HUES48 (cell line): ENCODE measurements at regions not wholly inside any gene's neighbourhood (a gene's known extent, or its start where the extent isn't known, plus 50 kb on each side); places are given as distances from the start of the nearest gene placed in this dataset.

Source experiments
- H3K27ac ChIP-seq: one replicate; pipeline ENCODE4 v1.7.0; 2013; ENCODE audit warnings: low read depth, low read length, inconsistent platforms
- H3K27me3 ChIP-seq: 2 replicates; pipeline ENCODE4 v1.6.1; 2013; ENCODE audit warnings: mild to moderate bottlenecking, low read length; ENCODE audit not compliant: control insufficient read depth, insufficient read depth
- H3K36me3 ChIP-seq: 2 replicates; pipeline ENCODE4 v1.6.1; 2013; ENCODE audit warnings: low read length; ENCODE audit not compliant: control insufficient read depth, insufficient read depth
- H3K4me1 ChIP-seq: 2 replicates; pipeline ENCODE4 v1.6.1; 2013; ENCODE audit warnings: mild to moderate bottlenecking, low read length; ENCODE audit not compliant: control insufficient read depth, insufficient read depth
- H3K4me3 ChIP-seq: 2 replicates; pipeline ENCODE4 v1.5.1; 2013; ENCODE audit warnings: mild to moderate bottlenecking, low read depth, low read length
- H3K9ac ChIP-seq: 2 replicates; pipeline ENCODE4 v1.6.1; 2013; ENCODE audit warnings: mild to moderate bottlenecking, low read depth, low read length, moderate library complexity
- H3K9me3 ChIP-seq: 2 replicates; pipeline ENCODE4 v1.6.1; 2013; ENCODE audit warnings: low read length; ENCODE audit not compliant: control insufficient read depth, insufficient read depth

- H3K27ac ChIP-seq: no peak overlapping the region
Measured at GRCh38 chr6:51495610-51496396, 591.6 kb downstream of the PKHD1 start.

GRCh38 chr6:51502996-51503395 is 584.4 kb downstream of the PKHD1 start:
- Histone ChIP-seq H3K4me1 (no peaks in the 10 kb centered on the region), H3K9me3 (no peaks in the 10 kb centered on the region), H3K27ac (no peak overlapping the region), H3K36me3 (no peaks in the 10 kb centered on the region), H3K4me3 (no peak overlapping the region), H3K27me3 (no peaks in the 10 kb centered on the region), H3K9ac (no peak overlapping the region)

More at GRCh38 chr6:51495610-51496396, 591.6 kb downstream of the PKHD1 start:
- Histone ChIP-seq H3K36me3 (no peaks in the 10 kb centered on the region), H3K9me3 (no peaks in the 10 kb centered on the region), H3K4me3 (no peak overlapping the region), H3K27me3 (no peaks in the 10 kb centered on the region), H3K4me1 (peaks cover 4% of the 10 kb centered on the region; the same call in 1 of the 2 replicates), H3K9ac (no peak overlapping the region)

- Histone ChIP-seq H3K9ac (no peak overlapping the region), H3K4me3 (no peak overlapping the region), H3K27ac (no peak overlapping the region), H3K9me3 (no peaks in the 10 kb centered on the region), H3K27me3 (no peaks in the 10 kb centered on the region), H3K36me3 (no peaks in the 10 kb centered on the region), H3K4me1 (no peaks in the 10 kb centered on the region)
Measured at GRCh38 chr6:51505434-51505833, 582.0 kb downstream of the PKHD1 start.

- Histone ChIP-seq H3K9ac (no peak overlapping the region), H3K36me3 (no peaks in the 10 kb centered on the region), H3K4me1 (no peaks in the 10 kb centered on the region), H3K27ac (no peak overlapping the region), H3K27me3 (no peaks in the 10 kb centered on the region), H3K9me3 (no peaks in the 10 kb centered on the region), H3K4me3 (no peak overlapping the region)
Measured at GRCh38 chr6:51509597-51509996, 577.8 kb downstream of the PKHD1 start.

- no peak overlapping the region for H3K27ac ChIP-seq
- no peaks in the 10 kb centered on the region for H3K36me3 ChIP-seq
- H3K4me3 ChIP-seq: no peak overlapping the region
- H3K9ac ChIP-seq: no peak overlapping the region
- H3K9me3 ChIP-seq: no peaks in the 10 kb centered on the region
- no peaks in the 10 kb centered on the region for H3K27me3 ChIP-seq
- no peaks in the 10 kb centered on the region for H3K4me1 ChIP-seq
Measured at GRCh38 chr6:51511081-51511480, 576.3 kb downstream of the PKHD1 start.

- H3K4me3 ChIP-seq: no peak overlapping the region
- H3K27me3 ChIP-seq: peaks cover 14% of the 10 kb centered on the region
- no peak overlapping the region for H3K27ac ChIP-seq
- H3K4me1 ChIP-seq: no peaks in the 10 kb centered on the region
- H3K9ac ChIP-seq: no peak overlapping the region
- no peaks in the 10 kb centered on the region for H3K36me3 ChIP-seq
- no peaks in the 10 kb centered on the region for H3K9me3 ChIP-seq
Measured at GRCh38 chr6:51513891-51514747, 573.3 kb downstream of the PKHD1 start.

- Histone ChIP-seq H3K4me1 (no peaks in the 10 kb centered on the region), H3K9ac (no peak overlapping the region), H3K36me3 (no peaks in the 10 kb centered on the region), H3K27me3 (peaks cover 20% of the 10 kb centered on the region), H3K27ac (no peak overlapping the region), H3K9me3 (no peaks in the 10 kb centered on the region), H3K4me3 (no peak overlapping the region)
Measured at GRCh38 chr6:51514748-51515402, 572.5 kb downstream of the PKHD1 start.

GRCh38 chr6:51526049-51526448 is 561.4 kb downstream of the PKHD1 start:
- H3K27ac ChIP-seq: no peak overlapping the region
- no peaks in the 10 kb centered on the region for H3K36me3 ChIP-seq
- peaks cover 3% of the 10 kb centered on the region; the same call in 1 of the 2 replicates for H3K4me1 ChIP-seq
- H3K9me3 ChIP-seq: no peaks in the 10 kb centered on the region
- no peak overlapping the region for H3K9ac ChIP-seq
- no peak overlapping the region for H3K4me3 ChIP-seq
- peaks cover 17% of the 10 kb centered on the region for H3K27me3 ChIP-seq

GRCh38 chr6:51526922-51527321 is 560.5 kb downstream of the PKHD1 start:
- peaks cover 3% of the 10 kb centered on the region; the same call in 1 of the 2 replicates for H3K4me1 ChIP-seq

GRCh38 chr6:51528556-51528955 is 558.9 kb downstream of the PKHD1 start:
- Histone ChIP-seq H3K27me3 (no peaks in the 10 kb centered on the region), H3K4me3 (no peak overlapping the region), H3K27ac (no peak overlapping the region), H3K36me3 (no peaks in the 10 kb centered on the region), H3K4me1 (peaks cover 3% of the 10 kb centered on the region; the same call in 1 of the 2 replicates), H3K9me3 (no peaks in the 10 kb centered on the region), H3K9ac (no peak overlapping the region)

More at GRCh38 chr6:51526922-51527321, 560.5 kb downstream of the PKHD1 start:
- Histone ChIP-seq H3K27me3 (peaks cover 9% of the 10 kb centered on the region), H3K4me3 (no peak overlapping the region), H3K9ac (no peak overlapping the region), H3K36me3 (no peaks in the 10 kb centered on the region), H3K9me3 (no peaks in the 10 kb centered on the region), H3K27ac (no peak overlapping the region)
